ENCODE measurements at regions not wholly inside any gene's neighbourhood (a gene's known extent, or its start where the extent isn't known, plus 50 kb on each side); places are given as distances from the start of the nearest gene placed in this dataset.
A peak's percentile ranks its signal among the peaks of the same experiment; 100 is the strongest.

- Mint-ChIP-seq H3K27me3 (ENCODE audit: insufficient read depth, unreplicated experiment) (no peaks in the 10 kb centered on the region), H3K4me1 (ENCODE audit: insufficient read depth, unreplicated experiment) (no peaks in the 10 kb centered on the region), H3K4me3 (ENCODE audit: unreplicated experiment) (no peak overlapping the region), H3K9me3 (ENCODE audit: unreplicated experiment) (no peaks in the 10 kb centered on the region), H3K36me3 (ENCODE audit: insufficient read depth, unreplicated experiment) (no peaks in the 10 kb centered on the region), H3K27ac (ENCODE audit: low read depth, unreplicated experiment) (no peak overlapping the region)
- no peak for DNase-seq (ENCODE audit: unreplicated experiment)
- no TSS peak for BruUV-seq (replicated peaks)
- no peak for TF ChIP-seq CTCF (IDR thresholded peaks at IDR 0.05; ENCODE audit: unreplicated experiment)
- intact Hi-C loops (cut with micrococcal nuclease), result no loop called here
- CTCF ChIA-PET, result no interaction called here
- POLR2A ChIA-PET, result no interaction called here
These were observed 249.1 kb downstream of the GBA3 start for GRCh38 chr4:22941688-22942375.

GRCh38 chr4:22932326-22932725 lies 239.6 kb downstream of the GBA3 start:
- no TSS peak for BruUV-seq (replicated peaks)
- TF ChIP-seq CTCF (IDR thresholded peaks at IDR 0.05; ENCODE audit: unreplicated experiment), result no peak
- ChIA-PET CTCF (no interaction called here), POLR2A (no interaction called here)
- Mint-ChIP-seq H3K9me3 (ENCODE audit: unreplicated experiment) (peaks cover 7% of the 10 kb centered on the region), H3K36me3 (ENCODE audit: insufficient read depth, unreplicated experiment) (no peaks in the 10 kb centered on the region), H3K4me3 (ENCODE audit: unreplicated experiment) (no peak overlapping the region), H3K27me3 (ENCODE audit: insufficient read depth, unreplicated experiment) (no peaks in the 10 kb centered on the region), H3K4me1 (ENCODE audit: insufficient read depth, unreplicated experiment) (no peaks in the 10 kb centered on the region), H3K27ac (ENCODE audit: low read depth, unreplicated experiment) (no peak overlapping the region)
- intact Hi-C loops (cut with micrococcal nuclease), result no loop called here
- peak; percentile 1 for DNase-seq (ENCODE audit: unreplicated experiment)

DNA sequence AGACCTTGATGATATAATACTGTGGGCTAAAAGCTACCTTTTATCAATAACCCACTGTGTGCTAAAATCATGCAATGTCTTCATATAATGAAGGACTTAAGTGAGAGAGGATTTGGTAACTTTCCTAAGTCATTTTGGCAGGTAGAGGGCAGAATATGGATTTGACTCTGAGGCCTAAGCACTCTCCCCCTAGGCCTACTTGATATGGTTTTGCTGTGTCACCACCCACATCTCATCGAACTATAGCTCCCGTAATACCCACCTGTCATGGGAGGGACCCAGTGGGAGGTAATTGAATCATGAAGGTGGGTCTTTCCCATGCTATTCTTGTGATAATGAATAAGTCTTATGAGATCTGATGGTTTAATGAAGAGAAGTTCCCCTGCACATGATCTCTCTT lies 229.7 kb downstream of the GBA3 start:
- no peak for DNase-seq (ENCODE audit: unreplicated experiment)
- intact Hi-C loops (cut with micrococcal nuclease), result no loop called here
- H3K9me3 Mint-ChIP-seq (ENCODE audit: unreplicated experiment), result peaks cover 8% of the 10 kb centered on the region
- H3K27ac Mint-ChIP-seq (ENCODE audit: low read depth, unreplicated experiment), result no peak overlapping the region
- H3K36me3 Mint-ChIP-seq (ENCODE audit: insufficient read depth, unreplicated experiment), result no peaks in the 10 kb centered on the region
- no peaks in the 10 kb centered on the region for H3K27me3 Mint-ChIP-seq (ENCODE audit: insufficient read depth, unreplicated experiment)
- H3K4me3 Mint-ChIP-seq (ENCODE audit: unreplicated experiment), result no peak overlapping the region
- BruUV-seq (replicated peaks), result no TSS peak
- ChIA-PET CTCF (interaction anchor here (0.5 to 2.6 kb wide), 2 partner anchors 25 to 1045 kb away, joined by 3 to 10 read pairs; no protein-coding TSS in a partner anchor), POLR2A (interaction anchor here (0.6 kb wide), 1 partner anchor 234 kb away, joined by 3 read pairs; no protein-coding TSS in a partner anchor)
- no peak for TF ChIP-seq CTCF (IDR thresholded peaks at IDR 0.05; ENCODE audit: unreplicated experiment)
- H3K4me1 Mint-ChIP-seq (ENCODE audit: insufficient read depth, unreplicated experiment), result no peaks in the 10 kb centered on the region

- Mint-ChIP-seq H3K4me1 (ENCODE audit: insufficient read depth, unreplicated experiment) (no peaks in the 10 kb centered on the region), H3K9me3 (ENCODE audit: unreplicated experiment) (peaks cover 8% of the 10 kb centered on the region), H3K4me3 (ENCODE audit: unreplicated experiment) (no peak overlapping the region), H3K36me3 (ENCODE audit: insufficient read depth, unreplicated experiment) (no peaks in the 10 kb centered on the region), H3K27me3 (ENCODE audit: insufficient read depth, unreplicated experiment) (no peaks in the 10 kb centered on the region), H3K27ac (ENCODE audit: low read depth, unreplicated experiment) (no peak overlapping the region)
- BruUV-seq (replicated peaks), result no TSS peak
- ChIA-PET POLR2A (interaction anchor here (0.6 kb wide), 1 partner anchor 234 kb away, joined by 3 read pairs; no protein-coding TSS in a partner anchor), CTCF (interaction anchor here (0.6 to 2.6 kb wide), 2 partner anchors 25 to 349 kb away, joined by 3 to 10 read pairs; no protein-coding TSS in a partner anchor)
- no peak for TF ChIP-seq CTCF (IDR thresholded peaks at IDR 0.05; ENCODE audit: unreplicated experiment)
- intact Hi-C loops (cut with micrococcal nuclease), result no loop called here
- DNase-seq (ENCODE audit: unreplicated experiment), result no peak
These were observed 229.2 kb downstream of the GBA3 start for GRCh38 chr4:22921936-22922335.
